ENCODE measurements at regions not wholly inside any gene's neighbourhood (a gene's known extent, or its start where the extent isn't known, plus 50 kb on each side); places are given as distances from the start of the nearest gene placed in this dataset.

DNA sequence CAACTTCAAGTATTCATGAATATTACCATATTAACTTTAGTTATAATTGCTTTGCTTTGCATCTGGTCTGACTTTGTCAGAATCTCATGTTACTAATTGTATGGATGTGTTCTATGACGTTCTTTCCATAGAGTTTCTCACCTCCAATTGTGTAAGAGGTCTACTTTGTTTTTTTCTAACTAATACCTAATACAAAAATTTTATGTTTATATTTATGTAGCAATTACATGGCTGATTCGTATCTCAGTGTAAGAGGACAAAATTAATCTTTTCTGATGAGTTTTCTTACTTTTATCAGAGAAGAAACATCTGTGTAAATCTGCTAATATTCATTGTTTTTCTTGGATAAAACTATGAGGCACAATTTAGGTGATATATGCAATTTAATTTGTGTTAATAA, 224.8 kb upstream of the B3GALT2 start:
- POLR2A ChIA-PET = no interaction called here
- H3K4me3 ChIP-seq (replicated peaks in 1 of 2; ENCODE audit: low read depth in 1 of 2, low read length in 2 of 2) = no peak overlapping the region
- H3K9ac ChIP-seq (ENCODE audit: low read length) = no peak overlapping the region
- CTCF ChIA-PET = no interaction called here
- no peaks in the 10 kb centered on the region for H3K27me3 ChIP-seq (ENCODE audit: insufficient read depth, low read length)
- H3K79me2 ChIP-seq (ENCODE audit: insufficient read depth, low read length) = no peaks in the 10 kb centered on the region
- H3K4me2 ChIP-seq (ENCODE audit: low read length) = no peak overlapping the region
- ATAC-seq (no peak), DNase-seq (ENCODE audit: low read depth, low spot score) (no peak)
- H3K4me1 ChIP-seq (ENCODE audit: control insufficient read depth in 1 of 2, insufficient read depth in 2 of 2, low read length in 2 of 2) = no peaks in the 10 kb centered on the region
- no peaks in the 10 kb centered on the region for H3K9me3 ChIP-seq (ENCODE audit: control insufficient read depth in 1 of 2, insufficient read depth in 1 of 2, low read depth in 1 of 2, low read length in 2 of 2)
- H3K36me3 ChIP-seq (ENCODE audit: control insufficient read depth in 1 of 2, insufficient read depth in 2 of 2, low read length in 2 of 2) = no peaks in the 10 kb centered on the region
- TF ChIP-seq SRF (IDR thresholded peaks at IDR 0.05; ENCODE audit: low read depth) = no peak
- TF ChIP-seq, protein P1, sequence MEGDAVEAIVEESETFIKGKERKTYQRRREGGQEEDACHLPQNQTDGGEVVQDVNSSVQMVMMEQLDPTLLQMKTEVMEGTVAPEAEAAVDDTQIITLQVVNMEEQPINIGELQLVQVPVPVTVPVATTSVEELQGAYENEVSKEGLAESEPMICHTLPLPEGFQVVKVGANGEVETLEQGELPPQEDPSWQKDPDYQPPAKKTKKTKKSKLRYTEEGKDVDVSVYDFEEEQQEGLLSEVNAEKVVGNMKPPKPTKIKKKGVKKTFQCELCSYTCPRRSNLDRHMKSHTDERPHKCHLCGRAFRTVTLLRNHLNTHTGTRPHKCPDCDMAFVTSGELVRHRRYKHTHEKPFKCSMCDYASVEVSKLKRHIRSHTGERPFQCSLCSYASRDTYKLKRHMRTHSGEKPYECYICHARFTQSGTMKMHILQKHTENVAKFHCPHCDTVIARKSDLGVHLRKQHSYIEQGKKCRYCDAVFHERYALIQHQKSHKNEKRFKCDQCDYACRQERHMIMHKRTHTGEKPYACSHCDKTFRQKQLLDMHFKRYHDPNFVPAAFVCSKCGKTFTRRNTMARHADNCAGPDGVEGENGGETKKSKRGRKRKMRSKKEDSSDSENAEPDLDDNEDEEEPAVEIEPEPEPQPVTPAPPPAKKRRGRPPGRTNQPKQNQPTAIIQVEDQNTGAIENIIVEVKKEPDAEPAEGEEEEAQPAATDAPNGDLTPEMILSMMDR (IDR thresholded peaks at IDR 0.05 in 2 of 3, conservative IDR thresholded peaks at IDR 0.05 in 1 of 3; ENCODE audit: borderline replicate concordance in 1 of 3, insufficient read depth in 1 of 3, low read depth in 2 of 3, low read length in 2 of 3) = no peak
- TF ChIP-seq, protein P2, sequence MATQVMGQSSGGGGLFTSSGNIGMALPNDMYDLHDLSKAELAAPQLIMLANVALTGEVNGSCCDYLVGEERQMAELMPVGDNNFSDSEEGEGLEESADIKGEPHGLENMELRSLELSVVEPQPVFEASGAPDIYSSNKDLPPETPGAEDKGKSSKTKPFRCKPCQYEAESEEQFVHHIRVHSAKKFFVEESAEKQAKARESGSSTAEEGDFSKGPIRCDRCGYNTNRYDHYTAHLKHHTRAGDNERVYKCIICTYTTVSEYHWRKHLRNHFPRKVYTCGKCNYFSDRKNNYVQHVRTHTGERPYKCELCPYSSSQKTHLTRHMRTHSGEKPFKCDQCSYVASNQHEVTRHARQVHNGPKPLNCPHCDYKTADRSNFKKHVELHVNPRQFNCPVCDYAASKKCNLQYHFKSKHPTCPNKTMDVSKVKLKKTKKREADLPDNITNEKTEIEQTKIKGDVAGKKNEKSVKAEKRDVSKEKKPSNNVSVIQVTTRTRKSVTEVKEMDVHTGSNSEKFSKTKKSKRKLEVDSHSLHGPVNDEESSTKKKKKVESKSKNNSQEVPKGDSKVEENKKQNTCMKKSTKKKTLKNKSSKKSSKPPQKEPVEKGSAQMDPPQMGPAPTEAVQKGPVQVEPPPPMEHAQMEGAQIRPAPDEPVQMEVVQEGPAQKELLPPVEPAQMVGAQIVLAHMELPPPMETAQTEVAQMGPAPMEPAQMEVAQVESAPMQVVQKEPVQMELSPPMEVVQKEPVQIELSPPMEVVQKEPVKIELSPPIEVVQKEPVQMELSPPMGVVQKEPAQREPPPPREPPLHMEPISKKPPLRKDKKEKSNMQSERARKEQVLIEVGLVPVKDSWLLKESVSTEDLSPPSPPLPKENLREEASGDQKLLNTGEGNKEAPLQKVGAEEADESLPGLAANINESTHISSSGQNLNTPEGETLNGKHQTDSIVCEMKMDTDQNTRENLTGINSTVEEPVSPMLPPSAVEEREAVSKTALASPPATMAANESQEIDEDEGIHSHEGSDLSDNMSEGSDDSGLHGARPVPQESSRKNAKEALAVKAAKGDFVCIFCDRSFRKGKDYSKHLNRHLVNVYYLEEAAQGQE (IDR thresholded peaks at IDR 0.05; ENCODE audit: low read depth) = no peak
- TF ChIP-seq SP1 (IDR thresholded peaks at IDR 0.05; ENCODE audit: low read depth) = no peak
- TF ChIP-seq RAD21 (IDR thresholded peaks at IDR 0.05; ENCODE audit: low read depth) = no peak
- TF ChIP-seq EZH2 (IDR thresholded peaks at IDR 0.05) = no peak
- TF ChIP-seq CBX3 (IDR thresholded peaks at IDR 0.05; ENCODE audit: low read depth) = no peak
- TF ChIP-seq, protein P3, sequence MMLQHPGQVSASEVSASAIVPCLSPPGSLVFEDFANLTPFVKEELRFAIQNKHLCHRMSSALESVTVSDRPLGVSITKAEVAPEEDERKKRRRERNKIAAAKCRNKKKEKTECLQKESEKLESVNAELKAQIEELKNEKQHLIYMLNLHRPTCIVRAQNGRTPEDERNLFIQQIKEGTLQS (IDR thresholded peaks at IDR 0.05) = no peak
- TF ChIP-seq EZH2phosphoT487 (IDR thresholded peaks at IDR 0.05; ENCODE audit: borderline replicate concordance) = no peak
- TF ChIP-seq YY1 (IDR thresholded peaks at IDR 0.05; ENCODE audit: extremely low read depth, insufficient replicate concordance, low read depth, low read length) = no peak
- TF ChIP-seq POLR2A (IDR thresholded peaks at IDR 0.05; ENCODE audit: borderline replicate concordance, extremely low read depth, insufficient read depth, insufficient read length) = no peak
- no peak for TF ChIP-seq ZNF274 (IDR thresholded peaks at IDR 0.05; ENCODE audit: low read depth, low read length)
- TF ChIP-seq, protein P4, sequence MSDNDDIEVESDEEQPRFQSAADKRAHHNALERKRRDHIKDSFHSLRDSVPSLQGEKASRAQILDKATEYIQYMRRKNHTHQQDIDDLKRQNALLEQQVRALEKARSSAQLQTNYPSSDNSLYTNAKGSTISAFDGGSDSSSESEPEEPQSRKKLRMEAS (IDR thresholded peaks at IDR 0.05) = no peak
- TF ChIP-seq TCF7L2 (IDR thresholded peaks at IDR 0.05; ENCODE audit: borderline replicate concordance, extremely low read depth, insufficient read depth, insufficient read length) = no peak
- no peak for TF ChIP-seq ZFX (IDR thresholded peaks at IDR 0.05)
- TF ChIP-seq, protein P5, sequence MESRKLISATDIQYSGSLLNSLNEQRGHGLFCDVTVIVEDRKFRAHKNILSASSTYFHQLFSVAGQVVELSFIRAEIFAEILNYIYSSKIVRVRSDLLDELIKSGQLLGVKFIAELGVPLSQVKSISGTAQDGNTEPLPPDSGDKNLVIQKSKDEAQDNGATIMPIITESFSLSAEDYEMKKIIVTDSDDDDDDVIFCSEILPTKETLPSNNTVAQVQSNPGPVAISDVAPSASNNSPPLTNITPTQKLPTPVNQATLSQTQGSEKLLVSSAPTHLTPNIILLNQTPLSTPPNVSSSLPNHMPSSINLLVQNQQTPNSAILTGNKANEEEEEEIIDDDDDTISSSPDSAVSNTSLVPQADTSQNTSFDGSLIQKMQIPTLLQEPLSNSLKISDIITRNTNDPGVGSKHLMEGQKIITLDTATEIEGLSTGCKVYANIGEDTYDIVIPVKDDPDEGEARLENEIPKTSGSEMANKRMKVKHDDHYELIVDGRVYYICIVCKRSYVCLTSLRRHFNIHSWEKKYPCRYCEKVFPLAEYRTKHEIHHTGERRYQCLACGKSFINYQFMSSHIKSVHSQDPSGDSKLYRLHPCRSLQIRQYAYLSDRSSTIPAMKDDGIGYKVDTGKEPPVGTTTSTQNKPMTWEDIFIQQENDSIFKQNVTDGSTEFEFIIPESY (IDR thresholded peaks at IDR 0.05; ENCODE audit: extremely low read depth, insufficient replicate concordance, low read length) = no peak
- TF ChIP-seq JUND (IDR thresholded peaks at IDR 0.05) = no peak
- TF ChIP-seq CEBPB (IDR thresholded peaks at IDR 0.05; ENCODE audit: low read depth) = no peak
- no peak overlapping the region for H3K27ac ChIP-seq (ENCODE audit: low read depth, low read length)
- no peaks in the 10 kb centered on the region for H4K20me1 ChIP-seq (ENCODE audit: insufficient read depth)
- RAD21 ChIA-PET (ENCODE audit: low non-redundant PET in 1 of 2, low total read pairs in 2 of 2, uncharacterized antibody in 2 of 2, unreplicated experiment in 2 of 2) = no interaction called here
- no peaks in the 10 kb centered on the region for H3K9me2 ChIP-seq (ENCODE audit: insufficient read depth)
- intact Hi-C loops (cut with micrococcal nuclease) = no loop called here
- H2AFZ ChIP-seq (ENCODE audit: low read depth, low read length, poor library complexity, severe bottlenecking) = no peak overlapping the region
- BruUV-seq (replicated peaks) = no TSS peak

Data from HCT116 (cell line).